PC-3 (cell line): ENCODE measurements at regions not wholly inside any gene's neighbourhood (a gene's known extent, or its start where the extent isn't known, plus 50 kb on each side); places are given as distances from the start of the nearest gene placed in this dataset.

Experiments
- CTCF ChIP-seq: fragments of 300-600 bp; sonication (generic); conservative IDR thresholded peaks from 2 replicates; pipeline ENCODE4 v1.5.1; 2017; ENCODE audit warnings: antibody characterized with exemption, low read depth, mild to moderate bottlenecking, low read length
- EZH2 ChIP-seq: fragments of 300-600 bp; sonication (generic); IDR thresholded peaks from one replicate; pipeline ENCODE4 v1.6.1; 2017; ENCODE audit warnings: antibody characterized with exemption, mild to moderate bottlenecking, low read length; ENCODE audit not compliant: unreplicated experiment

GRCh38 chr17:6912110-6913051 is 80.9 kb upstream of the TEKT1 start:
- TF ChIP-seq CTCF (no peak), EZH2 (no peak)
